GM23338 (cell line): ENCODE measurements at regions not wholly inside any gene's neighbourhood (a gene's known extent, or its start where the extent isn't known, plus 50 kb on each side); places are given as distances from the start of the nearest gene placed in this dataset. TPM values are rescaled to one million over a fixed set of nuclear protein-coding genes. Genes with fewer than 3 reads are reported as not detected.

Experiments used
- small RNA-seq: library from RNA; depleted of rRNA; stranded (forward); fragments of <200 nt; gene quantifications from one replicate; pipeline ENCODE3, GENCODE V24; 2014; ENCODE audit warnings: low replicate concordance

Small RNA genes in the stretch of these regions (small RNA-seq; reads per million reads assigned to genes)
- gene AC010086.2: not detected
